ENCODE measurements at regions not wholly inside any gene's neighbourhood (a gene's known extent, or its start where the extent isn't known, plus 50 kb on each side); places are given as distances from the start of the nearest gene placed in this dataset.

DNA sequence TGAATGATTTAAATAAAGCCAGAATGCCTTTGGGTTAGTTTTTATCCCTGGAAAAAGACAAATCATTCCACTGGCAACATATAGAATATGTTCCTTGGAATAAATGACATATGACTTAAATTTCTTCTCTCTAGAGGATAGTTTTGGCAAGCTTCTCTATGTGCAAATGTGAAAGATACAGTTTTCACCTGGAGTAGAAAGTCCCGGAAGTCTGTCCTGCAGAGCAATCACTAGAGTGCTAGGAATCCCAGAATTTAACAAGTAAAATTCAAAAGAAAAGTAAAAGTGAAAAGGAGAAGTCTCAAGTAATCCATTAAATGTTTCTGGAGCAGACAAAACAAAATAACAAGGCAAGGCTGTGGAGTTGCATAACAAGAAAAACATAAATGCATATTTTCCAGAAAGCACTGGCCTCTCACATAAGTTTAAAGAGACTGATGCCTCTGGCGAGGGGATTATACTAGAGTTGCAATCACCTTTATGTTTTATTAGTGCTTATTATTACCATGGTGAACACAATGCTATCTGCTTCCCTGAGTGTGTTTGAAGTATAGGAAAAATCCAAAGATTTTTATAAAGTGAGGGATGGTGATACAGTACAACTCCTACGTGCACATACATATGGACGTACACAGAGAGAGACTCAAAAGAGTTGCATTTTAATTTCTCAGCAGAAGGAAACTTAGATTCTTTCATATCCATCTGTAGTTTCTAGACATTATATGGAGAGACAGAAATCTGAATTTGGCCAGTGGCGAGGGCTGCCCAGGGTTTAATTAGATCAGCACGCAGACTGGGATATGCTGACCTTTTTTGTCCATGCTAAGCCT is 188.3 kb upstream of the ANKRD55 start:
- TF ChIP-seq, protein P1, sequence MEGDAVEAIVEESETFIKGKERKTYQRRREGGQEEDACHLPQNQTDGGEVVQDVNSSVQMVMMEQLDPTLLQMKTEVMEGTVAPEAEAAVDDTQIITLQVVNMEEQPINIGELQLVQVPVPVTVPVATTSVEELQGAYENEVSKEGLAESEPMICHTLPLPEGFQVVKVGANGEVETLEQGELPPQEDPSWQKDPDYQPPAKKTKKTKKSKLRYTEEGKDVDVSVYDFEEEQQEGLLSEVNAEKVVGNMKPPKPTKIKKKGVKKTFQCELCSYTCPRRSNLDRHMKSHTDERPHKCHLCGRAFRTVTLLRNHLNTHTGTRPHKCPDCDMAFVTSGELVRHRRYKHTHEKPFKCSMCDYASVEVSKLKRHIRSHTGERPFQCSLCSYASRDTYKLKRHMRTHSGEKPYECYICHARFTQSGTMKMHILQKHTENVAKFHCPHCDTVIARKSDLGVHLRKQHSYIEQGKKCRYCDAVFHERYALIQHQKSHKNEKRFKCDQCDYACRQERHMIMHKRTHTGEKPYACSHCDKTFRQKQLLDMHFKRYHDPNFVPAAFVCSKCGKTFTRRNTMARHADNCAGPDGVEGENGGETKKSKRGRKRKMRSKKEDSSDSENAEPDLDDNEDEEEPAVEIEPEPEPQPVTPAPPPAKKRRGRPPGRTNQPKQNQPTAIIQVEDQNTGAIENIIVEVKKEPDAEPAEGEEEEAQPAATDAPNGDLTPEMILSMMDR (conservative IDR thresholded peaks at IDR 0.05; ENCODE audit: low read length) = no peak
- no peak for TF ChIP-seq EZH2phosphoT487 (IDR thresholded peaks at IDR 0.05; ENCODE audit: borderline replicate concordance)

Data from Loucy (cell line).